ENCODE measurements at regions not wholly inside any gene's neighbourhood (a gene's known extent, or its start where the extent isn't known, plus 50 kb on each side); places are given as distances from the start of the nearest gene placed in this dataset.

- H3K4me3 ChIP-seq: no peak overlapping the region
- no peak for DNase-seq (ENCODE audit: low read depth in 1 of 2, low spot score in 1 of 2)
Measured at GRCh38 chr17:16881239-16881924, 90.5 kb downstream of the TNFRSF13B start.

GRCh38 chr17:16880843-16881230 is 91.1 kb downstream of the TNFRSF13B start:
- Histone ChIP-seq H3K36me3 (no peaks in the 10 kb centered on the region), H3K9me3 (ENCODE audit: low read depth) (no peaks in the 10 kb centered on the region), H3K27ac (no peak overlapping the region), H3K4me1 (ENCODE audit: low read depth) (no peaks in the 10 kb centered on the region), H3K27me3 (no peaks in the 10 kb centered on the region), H3K4me3 (no peak overlapping the region)
- TF ChIP-seq CTCF (IDR thresholded peaks at IDR 0.05; ENCODE audit: low read depth, low read length): no peak
- DNase-seq (ENCODE audit: low read depth in 1 of 2, low spot score in 1 of 2): no peak

More at GRCh38 chr17:16881239-16881924, 90.5 kb downstream of the TNFRSF13B start:
- Histone ChIP-seq H3K27me3 (no peaks in the 10 kb centered on the region), H3K4me1 (ENCODE audit: low read depth) (no peaks in the 10 kb centered on the region), H3K9me3 (ENCODE audit: low read depth) (no peaks in the 10 kb centered on the region), H3K36me3 (no peaks in the 10 kb centered on the region), H3K27ac (no peak overlapping the region)
- no peak for TF ChIP-seq CTCF (IDR thresholded peaks at IDR 0.05; ENCODE audit: low read depth, low read length)

GRCh38 chr17:16880121-16880842 is 91.6 kb downstream of the TNFRSF13B start:
- Histone ChIP-seq H3K4me1 (ENCODE audit: low read depth) (no peaks in the 10 kb centered on the region), H3K4me3 (no peak overlapping the region), H3K27ac (no peak overlapping the region), H3K27me3 (no peaks in the 10 kb centered on the region), H3K9me3 (ENCODE audit: low read depth) (no peaks in the 10 kb centered on the region), H3K36me3 (no peaks in the 10 kb centered on the region)
- no peak for TF ChIP-seq CTCF (IDR thresholded peaks at IDR 0.05; ENCODE audit: low read depth, low read length)
- no peak for DNase-seq (ENCODE audit: low read depth in 1 of 2, low spot score in 1 of 2)

GRCh38 chr17:16879686-16880085 is 92.2 kb downstream of the TNFRSF13B start:
- Histone ChIP-seq H3K4me3 (no peak overlapping the region), H3K27me3 (no peaks in the 10 kb centered on the region), H3K27ac (no peak overlapping the region), H3K9me3 (ENCODE audit: low read depth) (no peaks in the 10 kb centered on the region), H3K4me1 (ENCODE audit: low read depth) (no peaks in the 10 kb centered on the region), H3K36me3 (no peaks in the 10 kb centered on the region)
- no peak for DNase-seq (ENCODE audit: low read depth in 1 of 2, low spot score in 1 of 2)
- TF ChIP-seq CTCF (IDR thresholded peaks at IDR 0.05; ENCODE audit: low read depth, low read length): no peak

- DNase-seq (ENCODE audit: low read depth in 1 of 2, low spot score in 1 of 2): no peak
- no peak overlapping the region for H3K4me3 ChIP-seq
- no peaks in the 10 kb centered on the region for H3K9me3 ChIP-seq (ENCODE audit: low read depth)
- no peaks in the 10 kb centered on the region for H3K4me1 ChIP-seq (ENCODE audit: low read depth)
- H3K27ac ChIP-seq: no peak overlapping the region
- no peak for TF ChIP-seq CTCF (IDR thresholded peaks at IDR 0.05; ENCODE audit: low read depth, low read length)
- H3K36me3 ChIP-seq: no peaks in the 10 kb centered on the region
- H3K27me3 ChIP-seq: no peaks in the 10 kb centered on the region
Measured at GRCh38 chr17:16878606-16879005, 93.3 kb downstream of the TNFRSF13B start.

Measured in cardiac muscle cell (in vitro differentiated cells and primary cell).